Duodenal mucosa (tissue), 2 donors: ENCODE measurements at regions not wholly inside any gene's neighbourhood (a gene's known extent, or its start where the extent isn't known, plus 50 kb on each side); places are given as distances from the start of the nearest gene placed in this dataset.

Experiments used
- H3K27ac ChIP-seq: one replicate; pipeline ENCODE4 v1.7.0; 2013; ENCODE audit warnings: low read depth, low read length
- H3K27me3 ChIP-seq, 2 donors: one replicate each; pipeline ENCODE4 v1.7.0; 2013; ENCODE audit warnings: low read length in 2 of 2, control low read depth in 1 of 2; ENCODE audit not compliant: insufficient read depth in 2 of 2, control insufficient read depth in 1 of 2
- H3K36me3 ChIP-seq, 2 donors: one replicate each; pipeline ENCODE4 v1.7.0; 2013; ENCODE audit warnings: low read length in 2 of 2, control low read depth in 1 of 2; ENCODE audit not compliant: insufficient read depth in 2 of 2, control insufficient read depth in 1 of 2
- H3K4me1 ChIP-seq, 2 donors: one replicate each; pipeline ENCODE4 v1.7.0; 2013; ENCODE audit warnings: low read length in 2 of 2, control low read depth in 1 of 2; ENCODE audit not compliant: insufficient read depth in 2 of 2, control insufficient read depth in 1 of 2
- H3K4me3 ChIP-seq, 2 donors: one replicate each; pipeline ENCODE4 v1.7.0; 2013; ENCODE audit warnings: low read length in 2 of 2, low read depth in 1 of 2
- H3K9ac ChIP-seq, 2 donors: one replicate each; pipeline ENCODE4 v1.7.0; 2013; ENCODE audit warnings: low read length in 2 of 2, low read depth in 1 of 2
- H3K9me3 ChIP-seq, 2 donors: one replicate each; pipeline ENCODE4 v1.7.0; 2013; ENCODE audit warnings: low read length in 2 of 2, control low read depth in 1 of 2; ENCODE audit not compliant: control insufficient read depth in 1 of 2

DNA sequence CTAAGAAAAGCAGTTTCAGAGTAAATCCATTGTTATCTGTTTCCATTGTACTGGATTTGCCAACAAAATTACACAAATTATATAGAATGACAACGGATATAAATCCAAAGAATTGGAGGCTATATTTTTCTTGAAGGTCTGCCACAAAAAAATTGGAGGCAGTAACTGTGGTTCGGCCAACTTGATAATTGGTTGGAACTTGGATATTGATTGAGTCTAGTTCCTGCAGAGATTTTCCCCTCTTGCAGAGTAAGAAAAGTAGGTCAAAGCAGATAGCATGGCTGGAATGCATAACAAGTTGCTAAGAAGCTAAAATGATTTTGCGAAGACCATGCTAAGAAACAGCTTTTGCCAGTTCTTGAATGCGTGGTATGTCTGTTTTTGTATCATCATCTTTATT, 269.6 kb upstream of the CFAP20DC start:
- no peak overlapping the region for H3K4me3 ChIP-seq
- no peaks in the 10 kb centered on the region for H3K27me3 ChIP-seq
- no peaks in the 10 kb centered on the region for H3K9me3 ChIP-seq
- no peak overlapping the region for H3K9ac ChIP-seq
- no peaks in the 10 kb centered on the region for H3K4me1 ChIP-seq
- H3K36me3 ChIP-seq, result no peaks in the 10 kb centered on the region
- no peak overlapping the region for H3K27ac ChIP-seq

- H3K4me3 ChIP-seq, result no peak overlapping the region
- H3K9me3 ChIP-seq, result no peaks in the 10 kb centered on the region
- no peaks in the 10 kb centered on the region for H3K27me3 ChIP-seq
- no peaks in the 10 kb centered on the region for H3K4me1 ChIP-seq
- H3K27ac ChIP-seq, result no peak overlapping the region
- H3K9ac ChIP-seq, result no peak overlapping the region
- no peaks in the 10 kb centered on the region for H3K36me3 ChIP-seq
These were observed 269.1 kb upstream of the CFAP20DC start for GRCh38 chr3:59318881-59319280.

DNA sequence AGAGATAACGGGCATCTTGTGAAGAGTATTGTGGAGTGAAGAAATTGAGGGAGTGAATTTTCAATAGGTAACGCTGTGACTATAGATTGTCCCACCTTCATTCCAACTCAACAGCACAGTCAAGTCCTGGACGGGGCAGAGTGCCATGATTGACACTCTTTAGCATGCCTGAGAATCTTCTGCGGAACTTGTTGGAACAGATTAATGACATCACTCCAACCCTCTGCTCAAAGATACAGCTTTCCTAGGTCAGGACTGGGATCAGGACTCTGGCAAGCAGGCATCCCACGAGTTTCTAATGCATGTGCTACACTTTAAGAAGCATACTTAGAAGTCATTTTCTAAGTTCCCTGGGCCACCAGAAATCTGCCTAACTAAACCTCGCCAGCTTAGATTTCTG, 267.6 kb upstream of the CFAP20DC start:
- Histone ChIP-seq H3K4me3 (no peak overlapping the region), H3K36me3 (no peaks in the 10 kb centered on the region), H3K27ac (no peak overlapping the region), H3K9ac (no peak overlapping the region), H3K27me3 (no peaks in the 10 kb centered on the region), H3K4me1 (no peaks in the 10 kb centered on the region), H3K9me3 (no peaks in the 10 kb centered on the region)

- Histone ChIP-seq H3K4me3 (no peak overlapping the region), H3K36me3 (no peaks in the 10 kb centered on the region), H3K4me1 (no peaks in the 10 kb centered on the region), H3K27ac (no peak overlapping the region), H3K27me3 (no peaks in the 10 kb centered on the region), H3K9me3 (no peaks in the 10 kb centered on the region), H3K9ac (no peak overlapping the region)
These were observed 267.0 kb upstream of the CFAP20DC start for GRCh38 chr3:59316688-59317275.

- Histone ChIP-seq H3K9me3 (no peaks in the 10 kb centered on the region), H3K27ac (no peak overlapping the region), H3K9ac (no peak overlapping the region), H3K4me1 (no peaks in the 10 kb centered on the region), H3K4me3 (no peak overlapping the region), H3K36me3 (no peaks in the 10 kb centered on the region), H3K27me3 (no peaks in the 10 kb centered on the region)
These were observed 263.5 kb upstream of the CFAP20DC start for GRCh38 chr3:59313365-59313764.

DNA sequence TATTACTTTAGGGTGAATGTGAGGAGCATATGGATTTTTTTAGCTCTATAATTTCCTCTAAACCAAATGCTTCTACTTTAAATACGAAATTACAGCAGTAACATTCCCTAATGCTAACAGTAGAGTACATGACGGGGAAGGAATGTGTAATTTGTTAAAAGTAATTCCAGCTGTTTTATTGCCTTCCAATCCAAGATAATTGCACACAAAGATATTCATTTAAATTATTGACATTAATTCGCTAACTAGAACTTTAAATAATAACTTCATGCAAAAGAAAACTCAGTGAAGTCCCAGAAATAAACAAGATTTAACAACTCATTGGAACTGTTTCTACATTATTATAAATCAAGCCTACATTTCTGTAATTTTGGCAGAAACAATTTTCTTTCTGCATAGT, 261.4 kb upstream of the CFAP20DC start:
- H3K4me3 ChIP-seq, result no peak overlapping the region
- H3K27ac ChIP-seq, result no peak overlapping the region
- no peaks in the 10 kb centered on the region for H3K9me3 ChIP-seq
- no peaks in the 10 kb centered on the region for H3K36me3 ChIP-seq
- no peaks in the 10 kb centered on the region for H3K4me1 ChIP-seq
- H3K27me3 ChIP-seq, result no peaks in the 10 kb centered on the region
- H3K9ac ChIP-seq, result no peak overlapping the region

DNA sequence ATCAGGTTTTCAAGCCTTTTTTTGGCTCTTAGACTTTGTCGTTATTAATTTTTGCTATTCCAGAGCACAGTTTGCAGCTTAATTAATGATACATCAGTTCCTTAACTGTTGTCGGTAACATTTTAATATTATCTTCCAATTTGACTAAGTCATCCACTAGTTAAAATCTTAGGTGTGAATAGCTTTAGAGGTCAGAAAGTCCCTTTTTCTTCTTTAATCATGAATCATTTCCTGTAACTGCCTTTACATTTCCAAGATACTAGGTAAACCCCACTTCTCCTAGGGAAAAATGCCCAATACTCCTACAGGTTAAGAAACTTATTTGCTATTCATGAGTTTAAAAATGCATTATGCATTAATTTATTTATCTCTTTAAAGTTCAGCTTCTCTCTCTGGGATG, 260.9 kb upstream of the CFAP20DC start:
- Histone ChIP-seq H3K9ac (no peak overlapping the region), H3K4me1 (no peaks in the 10 kb centered on the region), H3K4me3 (no peak overlapping the region), H3K36me3 (no peaks in the 10 kb centered on the region), H3K27me3 (no peaks in the 10 kb centered on the region), H3K27ac (no peak overlapping the region), H3K9me3 (no peaks in the 10 kb centered on the region)

GRCh38 chr3:59308684-59309083, 258.9 kb upstream of the CFAP20DC start:
- H3K27ac ChIP-seq, result no peak overlapping the region
- no peak overlapping the region for H3K4me3 ChIP-seq
- no peak overlapping the region for H3K9ac ChIP-seq
- no peaks in the 10 kb centered on the region for H3K4me1 ChIP-seq
- H3K36me3 ChIP-seq, result no peaks in the 10 kb centered on the region
- H3K27me3 ChIP-seq, result no peaks in the 10 kb centered on the region
- H3K9me3 ChIP-seq, result no peaks in the 10 kb centered on the region

DNA sequence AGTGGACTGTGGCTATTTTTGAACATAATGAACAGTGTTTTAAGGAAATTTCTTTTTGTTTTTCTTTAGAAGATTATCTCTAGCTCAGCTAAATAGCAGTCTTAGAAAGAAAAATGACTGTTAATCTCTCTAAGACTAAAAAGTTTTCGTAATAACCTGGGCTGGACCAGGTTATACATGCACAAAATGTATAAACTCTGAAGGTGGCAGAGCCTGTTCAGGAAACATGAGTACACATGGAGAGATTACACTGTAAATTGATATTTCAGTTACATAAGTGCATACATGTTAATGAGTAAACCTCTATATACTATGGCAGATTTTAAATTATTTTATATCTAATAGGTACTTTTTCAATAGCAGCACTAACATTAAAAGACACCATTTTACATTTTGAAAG, 258.2 kb upstream of the CFAP20DC start:
- Histone ChIP-seq H3K27me3 (no peaks in the 10 kb centered on the region), H3K4me3 (no peak overlapping the region), H3K36me3 (no peaks in the 10 kb centered on the region), H3K9ac (no peak overlapping the region), H3K27ac (no peak overlapping the region), H3K9me3 (no peaks in the 10 kb centered on the region), H3K4me1 (no peaks in the 10 kb centered on the region)

GRCh38 chr3:59306436-59306835, 256.6 kb upstream of the CFAP20DC start:
- H3K9ac ChIP-seq, result no peak overlapping the region
- no peaks in the 10 kb centered on the region for H3K4me1 ChIP-seq
- H3K27me3 ChIP-seq, result no peaks in the 10 kb centered on the region
- H3K4me3 ChIP-seq, result no peak overlapping the region
- no peaks in the 10 kb centered on the region for H3K36me3 ChIP-seq
- no peaks in the 10 kb centered on the region for H3K9me3 ChIP-seq
- no peak overlapping the region for H3K27ac ChIP-seq

DNA sequence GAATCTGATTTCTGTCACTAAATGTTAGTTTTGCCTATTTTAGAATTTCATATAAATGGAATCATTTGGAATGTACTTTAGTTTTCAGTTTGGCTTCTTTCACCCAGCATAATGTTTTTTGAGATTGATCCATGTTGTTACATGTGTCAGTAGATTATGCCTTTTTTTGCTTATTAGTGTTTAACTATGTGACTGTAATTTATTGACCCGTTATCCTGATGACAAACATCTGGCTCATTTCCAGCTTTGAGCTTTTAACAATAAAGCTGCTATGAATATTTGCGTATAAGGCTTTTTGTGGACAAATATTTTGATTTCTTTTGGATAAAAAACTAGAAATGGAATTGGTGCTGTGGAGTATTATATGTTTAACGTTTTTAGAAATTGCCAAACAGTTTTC, 254.5 kb upstream of the CFAP20DC start:
- no peaks in the 10 kb centered on the region for H3K4me1 ChIP-seq
- H3K4me3 ChIP-seq, result no peak overlapping the region
- H3K9me3 ChIP-seq, result no peaks in the 10 kb centered on the region
- H3K36me3 ChIP-seq, result no peaks in the 10 kb centered on the region
- H3K9ac ChIP-seq, result no peak overlapping the region
- H3K27ac ChIP-seq, result no peak overlapping the region
- H3K27me3 ChIP-seq, result no peaks in the 10 kb centered on the region
